SK-N-SH (cell line): ENCODE measurements at regions not wholly inside any gene's neighbourhood (a gene's known extent, or its start where the extent isn't known, plus 50 kb on each side); places are given as distances from the start of the nearest gene placed in this dataset.

Experiments used
- CTCF ChIA-PET: fragments of 300-600, 350-600 bp; formaldehyde crosslinking; extraction: SDS; loops from one replicate; lab custom pipeline; 2021; lab: Yijun Ruan, JAX
- POLR2A ChIA-PET: fragments of 350-600 bp; sonication (Branson Sonifier 250); formaldehyde crosslinking; extraction: SDS; loops from one replicate; lab custom pipeline; 2020; ENCODE audit warnings: antibody characterized with exemption, inconsistent platforms; lab: Yijun Ruan, JAX
- DNase-seq: peaks from one replicate; pipeline ENCODE4 v3.0.0; 2012
- H2AFZ ChIP-seq: fragments of 200-600 bp; sonication (generic); 2 replicates; pipeline ENCODE4 v1.8.1; 2016; ENCODE audit warnings: antibody characterized with exemption, mild to moderate bottlenecking, low read depth
- H3F3A ChIP-seq: fragments of 200-600 bp; sonication (generic); replicated peaks from 2 replicates; pipeline ENCODE3; 2016; ENCODE audit warnings: antibody characterized with exemption, mild to moderate bottlenecking; ENCODE audit not compliant: insufficient read depth
- H3K27ac ChIP-seq, 2 experiments: fragments of 200-500 bp in 1 of 2; fragments of 200-600 bp in 1 of 2; sonication (Bioruptor generic) in 1 of 2; sonication (generic), shearing (Covaris generic) in 1 of 2; 2 replicates each; pipeline versions ENCODE4 v1.5.1 to v1.6.1; 2014 to 2016; ENCODE audit warnings: low read depth in 2 of 2, inconsistent platforms in 1 of 2, low read length in 1 of 2, mild to moderate bottlenecking in 1 of 2, mixed read lengths in 1 of 2
- H3K27me3 ChIP-seq: fragments of 200-600 bp; sonication (generic), shearing (Covaris generic); 2 replicates; pipeline ENCODE4 v1.6.1; 2016; ENCODE audit warnings: mixed run types; ENCODE audit not compliant: insufficient read depth
- H3K36me3 ChIP-seq, 2 experiments: fragments of 200-500 bp in 1 of 2; fragments of 200-600 bp in 1 of 2; sonication (Bioruptor generic) in 1 of 2; sonication (generic) in 1 of 2; replicated peaks in 1 of 2; 2 replicates each; pipeline versions ENCODE3 to v1.5.1; 2014 to 2016; ENCODE audit warnings: low read length in 1 of 2, mild to moderate bottlenecking in 1 of 2; ENCODE audit not compliant: insufficient read depth in 2 of 2, control insufficient read depth in 1 of 2
- H3K4me1 ChIP-seq, 2 experiments: fragments of 200-500 bp in 1 of 2; fragments of 200-600 bp in 1 of 2; sonication (Bioruptor generic) in 1 of 2; sonication (generic), shearing (Covaris generic) in 1 of 2; 2 replicates each; pipeline versions ENCODE4 v1.5.1 to v1.6.1; 2014 to 2016; ENCODE audit warnings: low read depth in 1 of 2, low read length in 1 of 2, mixed run types in 1 of 2; ENCODE audit not compliant: insufficient read depth in 2 of 2, control insufficient read depth in 1 of 2
- H3K4me2 ChIP-seq: fragments of 200-600 bp; sonication (generic), shearing (Covaris generic); 2 replicates; pipeline ENCODE4 v1.6.1; 2017; ENCODE audit warnings: mixed run types
- H3K4me3 ChIP-seq, 2 experiments: fragments of 200-500 bp in 1 of 2; fragments of 200-600 bp in 1 of 2; sonication (Bioruptor generic) in 1 of 2; sonication (generic), shearing (Covaris generic) in 1 of 2; 2 replicates each; pipeline versions ENCODE4 v1.5.1 to v1.8.1; 2014 to 2016; ENCODE audit warnings: low read depth in 2 of 2, inconsistent platforms in 1 of 2, low read length in 1 of 2, mild to moderate bottlenecking in 1 of 2, mixed read lengths in 1 of 2, moderate library complexity in 1 of 2
- H3K79me2 ChIP-seq: fragments of 200-600 bp; sonication (generic); 2 replicates; pipeline ENCODE4 v1.8.1; 2017; ENCODE audit warnings: mild to moderate bottlenecking; ENCODE audit not compliant: insufficient read depth
- H3K9ac ChIP-seq: fragments of 200-600 bp; sonication (generic); 2 replicates; pipeline ENCODE4 v1.6.1; 2017; ENCODE audit warnings: mixed run types
- H3K9me2 ChIP-seq: fragments of 200-600 bp; sonication (generic); 2 replicates; pipeline ENCODE4 v1.6.1; 2017; ENCODE audit warnings: mixed run types
- H3K9me3 ChIP-seq: fragments of 200-600 bp; sonication (generic); 2 replicates; pipeline ENCODE4 v1.6.1; 2017; ENCODE audit warnings: mixed run types, mild to moderate bottlenecking, moderate library complexity
- H4K20me1 ChIP-seq: fragments of 200-600 bp; sonication (generic); 2 replicates; pipeline ENCODE4 v1.6.1; 2017; ENCODE audit warnings: mild to moderate bottlenecking, mixed run types; ENCODE audit not compliant: insufficient read depth
- CTCF ChIP-seq: fragments of 200-600 bp; sonication (generic); IDR thresholded peaks from 2 replicates; pipeline ENCODE4 v1.6.1; 2017; ENCODE audit warnings: antibody characterized with exemption, mild to moderate bottlenecking, moderate library complexity
- GABPA ChIP-seq: IDR thresholded peaks from 2 replicates; pipeline ENCODE4 v1.4.0; 2012; ENCODE audit warnings: low read depth, mild to moderate bottlenecking
- GATA2 ChIP-seq: sonication (generic); formaldehyde crosslinking; IDR thresholded peaks from 2 replicates; pipeline ENCODE4 v1.5.0; 2020; ENCODE audit warnings: mild to moderate bottlenecking, missing genetic modification reagents
- RCOR1 ChIP-seq: fragments of 150-350 bp; IDR thresholded peaks from 2 replicates; pipeline ENCODE4 v1.6.1; 2017; ENCODE audit warnings: antibody characterized with exemption, low read length
- USF1 ChIP-seq: IDR thresholded peaks from 2 replicates; pipeline ENCODE4 v1.4.0; 2012; ENCODE audit warnings: low read depth, borderline replicate concordance
- ZBTB33 ChIP-seq: IDR thresholded peaks from 2 replicates; pipeline ENCODE4 v1.4.0; 2012; ENCODE audit warnings: low read depth, borderline replicate concordance
- WGBS: methylation state at CpG from one replicate; pipeline ENCODE4 v1.1.6; 2017; ENCODE audit warnings: low lambda C conversion rate; 5-methylcytosine and 5-hydroxymethylcytosine counted together
- TF ChIP-seq, protein P1 (sequence below): IDR thresholded peaks from 2 replicates; pipeline ENCODE4 v1.6.1; 2012; ENCODE audit warnings: mild to moderate bottlenecking, low read depth, low read length, moderate library complexity
- TF ChIP-seq, protein P2 (sequence below): IDR thresholded peaks from 2 replicates; pipeline ENCODE4 v1.4.0; 2012; ENCODE audit warnings: low read depth

GRCh38 chr11:134537941-134538340 lies 125.9 kb upstream of the B3GAT1 start:
- no peaks in the 10 kb centered on the region for H3F3A ChIP-seq
- H3K27me3 ChIP-seq = no peaks in the 10 kb centered on the region
- H3K9me3 ChIP-seq = no peaks in the 10 kb centered on the region
- H3K9ac ChIP-seq = no peak overlapping the region
- ChIA-PET CTCF (interaction anchor here (1.8 kb wide), 1 partner anchor 18 kb away, joined by 4 read pairs; no protein-coding TSS in a partner anchor), POLR2A (interaction anchor here (0.5 kb wide), 1 partner anchor 48 kb away, joined by 3 read pairs; no protein-coding TSS in a partner anchor)
- H3K4me1 ChIP-seq = no peaks in the 10 kb centered on the region
- H4K20me1 ChIP-seq = no peaks in the 10 kb centered on the region
- H2AFZ ChIP-seq = no peak overlapping the region
- H3K9me2 ChIP-seq = no peaks in the 10 kb centered on the region
- WGBS = 27% methylated on average over 6 of the region's 7 CpGs
- no peak overlapping the region for H3K4me3 ChIP-seq
- no peak for DNase-seq
- H3K79me2 ChIP-seq = no peaks in the 10 kb centered on the region
- no peak overlapping the region for H3K4me2 ChIP-seq
- TF ChIP-seq GATA2 (CRISPR knock-in tag) = no peak
- no peak for TF ChIP-seq USF1
- no peak for TF ChIP-seq ZBTB33
- no peak for TF ChIP-seq CTCF
- TF ChIP-seq, protein P1, sequence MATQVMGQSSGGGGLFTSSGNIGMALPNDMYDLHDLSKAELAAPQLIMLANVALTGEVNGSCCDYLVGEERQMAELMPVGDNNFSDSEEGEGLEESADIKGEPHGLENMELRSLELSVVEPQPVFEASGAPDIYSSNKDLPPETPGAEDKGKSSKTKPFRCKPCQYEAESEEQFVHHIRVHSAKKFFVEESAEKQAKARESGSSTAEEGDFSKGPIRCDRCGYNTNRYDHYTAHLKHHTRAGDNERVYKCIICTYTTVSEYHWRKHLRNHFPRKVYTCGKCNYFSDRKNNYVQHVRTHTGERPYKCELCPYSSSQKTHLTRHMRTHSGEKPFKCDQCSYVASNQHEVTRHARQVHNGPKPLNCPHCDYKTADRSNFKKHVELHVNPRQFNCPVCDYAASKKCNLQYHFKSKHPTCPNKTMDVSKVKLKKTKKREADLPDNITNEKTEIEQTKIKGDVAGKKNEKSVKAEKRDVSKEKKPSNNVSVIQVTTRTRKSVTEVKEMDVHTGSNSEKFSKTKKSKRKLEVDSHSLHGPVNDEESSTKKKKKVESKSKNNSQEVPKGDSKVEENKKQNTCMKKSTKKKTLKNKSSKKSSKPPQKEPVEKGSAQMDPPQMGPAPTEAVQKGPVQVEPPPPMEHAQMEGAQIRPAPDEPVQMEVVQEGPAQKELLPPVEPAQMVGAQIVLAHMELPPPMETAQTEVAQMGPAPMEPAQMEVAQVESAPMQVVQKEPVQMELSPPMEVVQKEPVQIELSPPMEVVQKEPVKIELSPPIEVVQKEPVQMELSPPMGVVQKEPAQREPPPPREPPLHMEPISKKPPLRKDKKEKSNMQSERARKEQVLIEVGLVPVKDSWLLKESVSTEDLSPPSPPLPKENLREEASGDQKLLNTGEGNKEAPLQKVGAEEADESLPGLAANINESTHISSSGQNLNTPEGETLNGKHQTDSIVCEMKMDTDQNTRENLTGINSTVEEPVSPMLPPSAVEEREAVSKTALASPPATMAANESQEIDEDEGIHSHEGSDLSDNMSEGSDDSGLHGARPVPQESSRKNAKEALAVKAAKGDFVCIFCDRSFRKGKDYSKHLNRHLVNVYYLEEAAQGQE = no peak
- TF ChIP-seq, protein P2, sequence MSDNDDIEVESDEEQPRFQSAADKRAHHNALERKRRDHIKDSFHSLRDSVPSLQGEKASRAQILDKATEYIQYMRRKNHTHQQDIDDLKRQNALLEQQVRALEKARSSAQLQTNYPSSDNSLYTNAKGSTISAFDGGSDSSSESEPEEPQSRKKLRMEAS = no peak
- TF ChIP-seq GABPA = no peak
- no peak for TF ChIP-seq RCOR1
- TF ChIP-seq, all 33 proteins: peak for 0
- H3K36me3 ChIP-seq = no peaks in the 10 kb centered on the region
- H3K27ac ChIP-seq = no peak overlapping the region
